ENCODE measurements at regions not wholly inside any gene's neighbourhood (a gene's known extent, or its start where the extent isn't known, plus 50 kb on each side); places are given as distances from the start of the nearest gene placed in this dataset.
"Not testable (repeated sequence)": the region's sequence is repeated elsewhere in the genome, so short reads cannot be mapped to it uniquely, and the experiment has no call there.

DNA sequence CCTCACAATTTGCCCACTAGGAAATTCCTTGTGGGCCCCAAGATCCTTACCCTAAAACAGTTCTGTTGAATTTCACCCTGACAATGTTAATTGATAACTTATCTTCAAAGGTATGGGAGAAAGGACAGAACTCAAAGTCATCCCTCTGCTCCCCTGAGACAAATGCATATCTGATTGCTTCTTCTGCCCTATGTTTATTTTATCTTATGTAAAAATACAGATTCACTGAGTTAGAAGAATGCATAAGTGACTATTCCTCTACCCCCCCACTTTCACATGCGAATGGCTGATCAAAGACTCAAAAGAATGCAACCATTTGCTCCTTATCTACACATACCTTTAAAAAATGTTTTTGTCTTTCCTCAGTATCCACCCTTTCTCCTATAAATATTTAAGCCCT, 235.7 kb upstream of the SEMA3C start:
- no peaks in the 10 kb centered on the region for H3K9me3 ChIP-seq
- H3K36me3 ChIP-seq: no peaks in the 10 kb centered on the region
- intact Hi-C loops (cut with DNase I): no loop called here
- WGBS, 2 donors: 65 to 76% methylated on average over 1 of the region's 1 CpG
- TF ChIP-seq, protein P1, sequence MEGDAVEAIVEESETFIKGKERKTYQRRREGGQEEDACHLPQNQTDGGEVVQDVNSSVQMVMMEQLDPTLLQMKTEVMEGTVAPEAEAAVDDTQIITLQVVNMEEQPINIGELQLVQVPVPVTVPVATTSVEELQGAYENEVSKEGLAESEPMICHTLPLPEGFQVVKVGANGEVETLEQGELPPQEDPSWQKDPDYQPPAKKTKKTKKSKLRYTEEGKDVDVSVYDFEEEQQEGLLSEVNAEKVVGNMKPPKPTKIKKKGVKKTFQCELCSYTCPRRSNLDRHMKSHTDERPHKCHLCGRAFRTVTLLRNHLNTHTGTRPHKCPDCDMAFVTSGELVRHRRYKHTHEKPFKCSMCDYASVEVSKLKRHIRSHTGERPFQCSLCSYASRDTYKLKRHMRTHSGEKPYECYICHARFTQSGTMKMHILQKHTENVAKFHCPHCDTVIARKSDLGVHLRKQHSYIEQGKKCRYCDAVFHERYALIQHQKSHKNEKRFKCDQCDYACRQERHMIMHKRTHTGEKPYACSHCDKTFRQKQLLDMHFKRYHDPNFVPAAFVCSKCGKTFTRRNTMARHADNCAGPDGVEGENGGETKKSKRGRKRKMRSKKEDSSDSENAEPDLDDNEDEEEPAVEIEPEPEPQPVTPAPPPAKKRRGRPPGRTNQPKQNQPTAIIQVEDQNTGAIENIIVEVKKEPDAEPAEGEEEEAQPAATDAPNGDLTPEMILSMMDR (IDR thresholded peaks at IDR 0.05): no peak
- peaks cover 0 to 10% (median 0%) of the 10 kb centered on the region in 9 donors for H3K4me1 ChIP-seq
- DNase-seq (no peak), ATAC-seq (no peak)
- no peaks in the 10 kb centered on the region for H3K27me3 ChIP-seq
- no peak overlapping the region for H3K4me3 ChIP-seq
- no peak overlapping the region for H3K27ac ChIP-seq

DNA sequence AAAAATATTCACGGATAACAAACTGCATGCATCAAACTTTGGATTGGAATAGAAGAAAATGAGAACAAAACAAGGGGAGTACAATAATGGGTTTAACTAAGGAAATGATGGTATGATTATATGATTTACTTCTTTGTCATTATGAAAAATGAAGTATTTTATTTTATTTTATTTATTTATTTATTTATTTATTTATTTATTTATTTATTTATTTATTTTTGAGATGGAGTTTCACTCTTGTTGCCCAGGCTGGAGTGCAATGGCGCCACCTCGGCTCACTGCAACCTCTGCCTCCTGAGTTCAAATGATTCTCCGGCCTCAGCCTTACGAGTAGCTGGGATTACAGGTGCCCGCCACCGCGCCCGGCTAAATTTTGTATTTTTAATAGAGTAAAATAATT, 234.1 kb upstream of the SEMA3C start:
- ATAC-seq; H3K27ac ChIP-seq; H3K27me3 ChIP-seq; H3K4me1 ChIP-seq; H3K4me3 ChIP-seq; intact Hi-C loops (cut with DNase I); DNase-seq; H3K9me3 ChIP-seq; H3K36me3 ChIP-seq: not testable (repeated sequence)
- 97 to 98% methylated on average over 9 of the region's 9 CpGs for WGBS, 2 donors

DNA sequence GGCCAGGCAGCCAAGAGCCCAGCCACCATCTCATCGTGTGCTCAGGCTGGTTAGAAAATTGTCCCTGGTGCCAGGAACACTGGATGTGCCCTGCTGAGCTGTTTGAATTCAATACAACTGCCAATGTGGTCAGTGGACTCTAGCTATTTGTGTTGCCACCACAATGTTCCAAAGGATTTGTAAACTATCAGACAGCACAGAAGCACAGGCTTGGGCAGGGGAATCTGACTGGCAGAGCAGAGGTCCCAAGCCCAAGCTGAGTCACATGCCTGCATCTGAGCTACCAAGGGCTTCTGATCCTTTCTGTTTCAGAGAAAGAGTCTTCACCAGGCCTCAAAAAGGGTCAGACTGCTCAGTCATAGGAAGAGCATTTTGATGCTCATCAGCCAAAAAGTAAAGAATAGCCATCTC, 232.1 kb upstream of the SEMA3C start:
- DNase-seq (no peak), ATAC-seq (peak in 6 of 8 donors; percentile 42 to 99 (median 70))
- no peaks in the 10 kb centered on the region for H3K36me3 ChIP-seq
- H3K4me1 ChIP-seq: peaks cover 0 to 10% (median 0%) of the 10 kb centered on the region in 9 donors
- H3K4me3 ChIP-seq: no peak overlapping the region
- 32 to 45% methylated on average over 1 of the region's 1 CpG for WGBS, 2 donors
- peak overlapping the region in 3 of 10 donors; percentile 18 to 39 (median 31) for H3K27ac ChIP-seq
- TF ChIP-seq, protein P1 (IDR thresholded peaks at IDR 0.05): no peak
- intact Hi-C loops (cut with DNase I): no loop called here
- H3K27me3 ChIP-seq: no peaks in the 10 kb centered on the region
- H3K9me3 ChIP-seq: no peaks in the 10 kb centered on the region

DNA sequence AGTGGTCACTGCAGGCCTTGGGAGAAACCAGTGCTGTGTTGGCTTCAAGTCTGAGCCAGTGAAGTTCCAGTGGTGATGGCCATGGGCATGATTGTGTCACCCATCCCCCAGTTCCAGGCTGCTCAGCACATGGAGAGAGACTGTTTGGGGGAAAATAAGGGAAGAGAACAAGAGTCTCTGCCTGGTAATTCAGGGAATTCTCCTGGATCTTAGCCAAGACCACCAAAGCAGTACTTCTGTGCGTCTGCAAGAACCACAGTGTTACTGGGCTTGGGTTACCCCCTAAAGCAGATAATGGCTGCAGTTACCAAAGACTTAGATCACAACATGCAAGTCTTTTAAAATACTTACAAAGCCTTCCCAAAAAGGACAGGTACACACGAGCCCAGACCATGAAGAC, 225.0 kb upstream of the SEMA3C start:
- H3K4me1 ChIP-seq: peaks cover 0 to 21% (median 0%) of the 10 kb centered on the region in 9 donors
- DNase-seq (no peak), ATAC-seq (no peak)
- TF ChIP-seq, protein P1 (IDR thresholded peaks at IDR 0.05): no peak
- intact Hi-C loops (cut with DNase I): no loop called here
- H3K4me3 ChIP-seq: no peak overlapping the region
- no peaks in the 10 kb centered on the region for H3K9me3 ChIP-seq
- WGBS, 2 donors: 61 to 63% methylated on average over 2 of the region's 2 CpGs
- no peaks in the 10 kb centered on the region for H3K36me3 ChIP-seq
- H3K27ac ChIP-seq: no peak overlapping the region
- no peaks in the 10 kb centered on the region for H3K27me3 ChIP-seq

DNA sequence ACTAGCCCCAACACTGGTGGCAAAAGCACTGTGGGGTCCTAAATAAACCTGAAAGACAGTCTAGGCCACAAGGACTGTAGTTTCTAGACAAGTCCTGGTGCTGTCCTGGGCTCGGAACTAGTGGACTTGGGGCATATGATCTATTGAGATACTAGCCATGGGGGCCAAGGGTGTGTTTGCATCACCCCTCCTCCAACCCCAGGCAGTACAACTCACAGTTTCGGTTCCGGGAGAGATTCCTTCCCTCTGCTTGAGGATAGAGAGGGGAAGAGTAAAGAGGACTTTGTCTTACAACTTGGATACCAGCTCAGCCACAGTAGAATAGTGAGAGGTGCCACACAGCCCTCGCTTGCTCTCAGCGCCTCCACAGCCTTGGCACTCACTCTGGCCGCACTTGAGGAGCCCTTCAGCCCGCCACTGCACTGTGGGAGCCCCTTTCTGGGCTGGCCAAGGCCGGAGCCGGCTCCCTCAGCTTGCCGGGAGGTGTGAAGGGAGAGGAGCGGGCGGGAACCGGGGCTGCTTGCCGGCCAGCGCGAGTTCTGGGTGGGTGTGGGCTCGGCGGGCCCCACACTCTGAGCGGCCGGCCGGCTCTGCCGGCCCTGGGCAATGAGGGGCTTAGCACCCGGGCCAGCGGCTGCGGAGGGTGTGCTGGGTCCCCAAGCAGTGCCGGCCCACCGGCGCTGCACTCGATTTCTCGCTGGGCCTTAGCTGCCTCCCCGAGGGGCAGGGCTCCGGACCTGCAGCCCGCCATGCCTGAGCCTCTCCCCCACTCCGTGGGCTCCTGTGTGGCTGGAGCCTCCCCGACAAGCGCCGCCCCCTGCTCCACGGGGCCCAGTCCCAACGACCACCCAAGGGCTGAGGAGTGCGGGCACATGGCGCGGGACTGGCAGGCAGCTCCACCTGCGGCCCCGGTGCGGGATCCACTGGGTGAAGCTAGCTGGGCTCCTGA, 222.7 kb upstream of the SEMA3C start:
- H3K9me3 ChIP-seq; H3K27me3 ChIP-seq; intact Hi-C loops (cut with DNase I); H3K36me3 ChIP-seq; DNase-seq; H3K4me3 ChIP-seq: not testable (repeated sequence)
- 93 to 94% methylated on average over 38 to 45 of the region's 45 CpGs for WGBS, 2 donors
- peaks cover 0 to 21% (median 0%) of the 10 kb centered on the region in 9 donors for H3K4me1 ChIP-seq
- H3K27ac ChIP-seq: peak overlapping the region in 3 of 10 donors; percentile 35 to 78 (median 37)
- ATAC-seq: peak in 5 of 8 donors; percentile 22 to 51 (median 38)

Data from heart right ventricle (tissue), 16 donors.